RWPE1 (cell line): ENCODE measurements at regions not wholly inside any gene's neighbourhood (a gene's known extent, or its start where the extent isn't known, plus 50 kb on each side); places are given as distances from the start of the nearest gene placed in this dataset.

Source experiments
- CTCF ChIA-PET: fragments of 350-600 bp; sonication (Branson Sonifier 250); formaldehyde crosslinking; extraction: SDS; loops from one replicate; lab custom pipeline; 2021; lab: Yijun Ruan, JAX
- POLR2A ChIA-PET: fragments of 400-600 bp; formaldehyde crosslinking; extraction: SDS; loops from one replicate; lab custom pipeline; 2020; ENCODE audit warnings: antibody characterized with exemption; ENCODE audit not compliant: low non-redundant PET; lab: Yijun Ruan, JAX
- DNase-seq: peaks from one replicate; pipeline ENCODE4 v3.0.0; 2012; ENCODE audit warnings: low spot score
- H3K27ac ChIP-seq: fragments of 450-650 bp; 2 replicates; pipeline ENCODE4 v1.5.1; 2017
- TF ChIP-seq, protein P1 (sequence below): fragments of 450-650 bp; conservative IDR thresholded peaks from 2 replicates; pipeline ENCODE4 v1.5.1; 2017; ENCODE audit warnings: low read depth, mild to moderate bottlenecking

GRCh38 chr15:62779036-62779770 is 263.3 kb upstream of the TPM1 start:
- TF ChIP-seq, protein P1, sequence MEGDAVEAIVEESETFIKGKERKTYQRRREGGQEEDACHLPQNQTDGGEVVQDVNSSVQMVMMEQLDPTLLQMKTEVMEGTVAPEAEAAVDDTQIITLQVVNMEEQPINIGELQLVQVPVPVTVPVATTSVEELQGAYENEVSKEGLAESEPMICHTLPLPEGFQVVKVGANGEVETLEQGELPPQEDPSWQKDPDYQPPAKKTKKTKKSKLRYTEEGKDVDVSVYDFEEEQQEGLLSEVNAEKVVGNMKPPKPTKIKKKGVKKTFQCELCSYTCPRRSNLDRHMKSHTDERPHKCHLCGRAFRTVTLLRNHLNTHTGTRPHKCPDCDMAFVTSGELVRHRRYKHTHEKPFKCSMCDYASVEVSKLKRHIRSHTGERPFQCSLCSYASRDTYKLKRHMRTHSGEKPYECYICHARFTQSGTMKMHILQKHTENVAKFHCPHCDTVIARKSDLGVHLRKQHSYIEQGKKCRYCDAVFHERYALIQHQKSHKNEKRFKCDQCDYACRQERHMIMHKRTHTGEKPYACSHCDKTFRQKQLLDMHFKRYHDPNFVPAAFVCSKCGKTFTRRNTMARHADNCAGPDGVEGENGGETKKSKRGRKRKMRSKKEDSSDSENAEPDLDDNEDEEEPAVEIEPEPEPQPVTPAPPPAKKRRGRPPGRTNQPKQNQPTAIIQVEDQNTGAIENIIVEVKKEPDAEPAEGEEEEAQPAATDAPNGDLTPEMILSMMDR = no peak
- H3K27ac ChIP-seq = no peak overlapping the region
- no peak for DNase-seq
- POLR2A ChIA-PET = no interaction called here
- CTCF ChIA-PET = no interaction called here

DNA sequence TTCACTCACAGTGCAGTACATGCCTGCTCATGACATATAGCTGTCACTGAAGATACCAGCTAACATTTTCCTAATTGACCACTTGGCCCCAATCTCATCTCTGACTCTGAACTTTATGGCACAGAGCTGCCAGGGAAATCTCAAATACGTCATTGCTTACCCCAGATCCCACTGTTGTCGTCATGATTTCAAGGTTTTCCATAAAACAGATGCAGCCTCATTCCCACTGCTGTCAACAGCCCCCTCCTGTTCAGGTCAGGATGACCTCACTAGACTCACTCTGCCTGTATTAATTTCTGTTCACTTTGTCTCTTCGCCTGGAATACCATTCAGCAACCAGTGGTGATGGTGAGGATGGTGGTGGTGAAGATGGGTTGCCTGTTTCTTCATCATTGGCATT is 262.6 kb upstream of the TPM1 start:
- no peak overlapping the region for H3K27ac ChIP-seq
- POLR2A ChIA-PET = no interaction called here
- CTCF ChIA-PET = interaction anchor here (0.6 kb wide), 1 partner anchor 736 kb away, joined by 3 read pairs; no protein-coding TSS in a partner anchor
- DNase-seq = no peak
- TF ChIP-seq, protein P1 = no peak

DNA sequence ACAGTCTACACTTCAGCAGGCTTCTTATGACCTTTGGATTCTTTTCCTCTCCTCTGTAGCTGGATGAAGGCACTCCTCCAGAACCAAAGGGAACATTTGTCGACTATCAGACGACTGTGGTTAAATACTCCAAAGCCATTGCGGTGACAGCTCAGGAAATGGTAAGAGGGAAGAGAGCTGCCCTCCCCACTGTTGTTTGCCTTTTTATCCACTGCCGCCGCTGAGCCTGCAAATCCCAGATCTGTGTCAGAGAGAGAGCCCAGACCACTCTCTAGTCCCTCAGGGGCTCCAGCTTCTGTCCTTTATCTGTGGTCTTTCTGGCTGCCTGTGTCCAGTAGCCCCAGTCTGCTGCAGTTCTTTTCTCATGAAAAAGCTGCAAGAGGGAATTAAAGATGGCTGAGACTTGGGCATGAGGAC is 261.5 kb upstream of the TPM1 start:
- ChIA-PET POLR2A (no interaction called here), CTCF (interaction anchor here (2.1 kb wide), 1 partner anchor 267 kb away, joined by 11 read pairs; no protein-coding TSS in a partner anchor)
- no peak for DNase-seq
- no peak overlapping the region for H3K27ac ChIP-seq
- TF ChIP-seq, protein P1 = no peak

DNA sequence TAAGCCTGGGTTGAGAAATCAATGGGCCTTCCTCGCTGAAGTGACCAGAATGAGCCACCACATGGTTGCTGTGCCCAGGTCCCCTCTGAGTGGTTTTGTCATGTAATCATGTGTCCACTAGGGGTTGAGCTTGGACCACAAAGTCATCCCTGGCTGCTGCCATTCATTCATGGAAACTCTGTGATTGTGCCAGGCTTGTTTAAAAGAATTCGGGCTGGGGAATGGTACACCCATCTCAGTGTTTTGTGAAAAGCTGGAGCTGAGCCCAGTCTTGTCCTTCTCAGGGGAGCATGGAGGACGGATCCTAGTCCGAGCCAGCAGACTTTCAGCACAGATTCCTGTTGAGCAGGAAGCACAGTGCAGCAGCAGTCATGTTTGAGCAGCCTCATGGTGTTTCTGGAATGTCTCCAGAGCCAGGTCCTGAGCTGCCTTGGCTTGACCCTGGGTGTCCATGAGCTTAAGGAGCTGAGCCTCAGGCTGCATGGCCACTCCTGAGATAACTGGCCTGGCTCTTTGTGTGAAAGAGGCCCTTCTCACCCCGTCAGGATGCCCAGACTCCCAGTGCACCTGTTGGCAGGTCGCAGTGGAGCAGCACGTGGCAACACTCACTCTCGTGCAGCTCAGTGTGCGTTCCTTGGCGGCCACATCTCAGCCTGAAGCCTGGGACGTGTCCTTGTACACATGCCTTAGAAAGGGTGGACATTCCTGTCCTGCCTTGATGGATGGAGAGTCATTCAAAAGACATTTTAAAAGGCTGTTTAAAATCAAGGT is 260.3 kb upstream of the TPM1 start:
- H3K27ac ChIP-seq = peak overlapping the region; percentile 28
- TF ChIP-seq, protein P1 = peak; percentile 78
- POLR2A ChIA-PET = no interaction called here
- CTCF ChIA-PET = interaction anchor here (0.6 to 2.1 kb wide), 10 partner anchors 10 to 1943 kb away, joined by 3 to 11 read pairs (median 4); no protein-coding TSS in a partner anchor
- DNase-seq = peak; percentile 74

DNA sequence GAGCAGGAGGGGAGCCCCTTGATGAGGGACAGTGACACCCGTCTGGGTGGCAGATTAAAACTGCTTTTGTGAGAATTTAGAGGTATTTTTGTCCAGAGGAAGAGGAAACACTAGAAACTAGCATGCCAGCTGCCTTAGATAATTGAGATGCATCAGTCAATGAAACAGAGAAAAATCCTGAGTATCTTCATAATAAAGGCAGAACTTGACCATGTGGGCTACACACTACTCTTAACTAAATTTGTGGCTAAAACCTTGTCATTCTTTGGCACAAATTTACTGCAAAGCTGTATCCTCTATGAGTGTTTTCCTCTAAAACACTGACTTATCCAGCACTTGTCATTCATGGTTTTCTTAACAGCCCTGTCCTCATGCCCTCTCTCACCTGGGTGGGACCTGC is 259.7 kb upstream of the TPM1 start:
- no peak for DNase-seq
- H3K27ac ChIP-seq = no peak overlapping the region
- ChIA-PET CTCF (interaction anchor here (0.6 to 2.1 kb wide), 3 partner anchors 112 to 305 kb away, joined by 3 to 11 read pairs (median 4); no protein-coding TSS in a partner anchor), POLR2A (no interaction called here)
- TF ChIP-seq, protein P1 = no peak

- H3K27ac ChIP-seq = no peak overlapping the region
- TF ChIP-seq, protein P1 = no peak
- ChIA-PET POLR2A (no interaction called here), CTCF (interaction anchor here (0.6 to 0.8 kb wide), 3 partner anchors 113 to 304 kb away, joined by 3 to 5 read pairs (median 4); no protein-coding TSS in a partner anchor)
- DNase-seq = no peak
These were observed 259.1 kb upstream of the TPM1 start for GRCh38 chr15:62783303-62783957.
